ENCODE measurements at regions not wholly inside any gene's neighbourhood (a gene's known extent, or its start where the extent isn't known, plus 50 kb on each side); places are given as distances from the start of the nearest gene placed in this dataset.

DNA sequence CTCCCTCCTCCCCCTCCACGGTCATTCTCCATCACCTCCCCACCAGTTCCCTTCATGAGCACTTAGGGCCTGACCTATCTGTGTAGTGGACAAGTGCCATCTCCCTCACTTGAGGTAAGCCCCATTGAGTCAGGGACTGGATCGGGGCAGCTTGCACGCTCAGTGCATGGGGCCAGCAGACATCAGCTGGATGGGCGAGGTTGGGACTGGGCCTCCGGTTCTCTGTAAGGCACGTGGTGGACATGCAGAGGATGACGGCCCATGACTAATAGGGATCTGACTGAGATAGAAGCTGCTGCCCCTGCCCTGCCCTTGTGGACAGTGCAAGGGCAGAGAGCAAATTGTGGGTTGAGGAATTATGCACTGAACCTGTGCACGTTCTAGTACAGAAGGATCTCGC lies 120.4 kb upstream of the C1orf174 start:
- no peak for TF ChIP-seq EZH2 (IDR thresholded peaks at IDR 0.05)
- TF ChIP-seq POLR2AphosphoS5 (IDR thresholded peaks at IDR 0.05; ENCODE audit: borderline replicate concordance, low read depth, low read length) = no peak
